Adrenal gland (tissue), 9 donors: ENCODE measurements at regions not wholly inside any gene's neighbourhood (a gene's known extent, or its start where the extent isn't known, plus 50 kb on each side); places are given as distances from the start of the nearest gene placed in this dataset.

Experiments used
- DNase-seq, 7 donors: peaks; one replicate each; pipeline ENCODE4 v3.0.0-alpha.2; 2019 to 2020
- H3K27ac ChIP-seq, 5 donors: fragments of 200-600 bp; sonication (generic) in 4 of 5; 1 replicate in 3 of 5; 2 replicates in 2 of 5; pipeline versions ENCODE4 v1.5.1 to v1.8.0; 2016 to 2020; ENCODE audit warnings: mild to moderate bottlenecking in 1 of 5
- H3K27me3 ChIP-seq: fragments of 200-600 bp; 2 replicates; pipeline ENCODE4 v1.8.0; 2021
- H3K36me3 ChIP-seq, 2 donors: fragments of 200-600 bp; replicated peaks in 1 of 2; 1 replicate in 1 of 2; 2 replicates in 1 of 2; pipeline versions ENCODE4 v1.5.1 to v1.8.0; 2018 to 2022
- H3K4me1 ChIP-seq, 2 donors: fragments of 200-600 bp; replicated peaks in 1 of 2; 1 replicate in 1 of 2; 2 replicates in 1 of 2; pipeline versions ENCODE4 v1.5.1 to v1.8.0; 2018 to 2021
- H3K4me3 ChIP-seq, 4 donors: fragments of 200-600 bp; sonication (generic) in 3 of 4; one replicate each; pipeline ENCODE4 v1.5.1; 2016 to 2018
- H3K9me3 ChIP-seq, 3 donors: fragments of 200-600 bp; sonication (generic) in 1 of 3; replicated peaks in 1 of 3; 1 replicate in 2 of 3; 2 replicates in 1 of 3; pipeline versions ENCODE4 v1.5.1 to v1.8.0; 2016 to 2021
- POLR2A ChIP-seq, 2 donors: fragments of 450-650 bp; IDR thresholded peaks; one replicate each; pipeline ENCODE4 v1.6.1; 2017; ENCODE audit warnings: antibody characterized with exemption in 2 of 2, mild to moderate bottlenecking in 2 of 2, moderate library complexity in 1 of 2
- WGBS, 4 donors: extraction: QIAGEN DNeasy Blood & Tissue Kit in 2 of 4; methylation state at CpG; one replicate each; pipeline versions ENCODE4 v1.1.5 to v1.1.7; 2013 to 2017; 5-methylcytosine and 5-hydroxymethylcytosine counted together
- intact Hi-C, 2 donors: fragments of 100-400 bp; cut with DNase I; formaldehyde crosslinking; loops; one replicate each; pipeline versions ENCODE4 v1.14.1 to v1.15.0; 2022 to 2023
- TF ChIP-seq, protein P1 (sequence below), 6 experiments: fragments of 450-650 bp in 4 of 6; fragments of 200-600 bp in 2 of 6; sonication (generic) in 1 of 6; IDR thresholded peaks; 1 replicate in 5 of 6; 2 replicates in 1 of 6; pipeline versions ENCODE4 v1.5.1 to v1.8.0; 2016 to 2021; ENCODE audit warnings: antibody characterized with exemption in 6 of 6, mild to moderate bottlenecking in 2 of 6, moderate library complexity in 1 of 6
- donor health status: healthy with polysubstance abuse.
- donor health status: Bipolar disorder and iron deficiency.
- donor health status: DM: yes; HTN: yes; CAD: no.
- donor health status: DM: no; HTN: no; CAD: no.
- donor health status: DM: no; HTN: no; CAD: no.

DNA sequence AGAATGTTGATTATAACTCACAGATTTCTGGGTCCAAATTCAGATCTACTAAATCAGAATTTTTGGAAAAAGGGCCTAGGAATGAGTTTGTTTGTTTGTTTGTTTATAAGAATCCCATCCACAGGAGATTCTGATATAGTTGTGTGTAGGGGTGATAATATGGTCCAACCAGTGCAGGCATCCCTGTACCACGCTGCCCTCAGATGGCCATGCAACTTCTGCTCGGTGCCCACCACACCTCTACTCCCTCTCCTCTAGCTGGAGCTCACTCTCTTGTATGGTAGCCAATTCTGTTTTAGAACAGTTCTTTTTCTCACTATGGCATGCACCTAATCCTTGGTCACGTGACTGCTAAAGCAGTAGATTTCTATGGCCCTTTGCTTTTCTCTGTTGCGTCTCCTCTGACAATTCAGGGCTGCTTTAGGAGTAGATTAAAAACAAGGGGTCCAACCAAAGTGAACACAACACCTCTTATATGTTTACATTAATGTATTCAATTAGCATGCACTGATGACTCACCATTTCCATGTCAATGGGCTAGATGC is 103.3 kb upstream of the KCNA4 start:
- H3K27ac ChIP-seq: no peak overlapping the region
- no peaks in the 10 kb centered on the region for H3K36me3 ChIP-seq
- intact Hi-C loops: no loop called here
- H3K27me3 ChIP-seq: no peaks in the 10 kb centered on the region
- WGBS, 4 donors: 87 to 95% (median 91%) methylated on average over 4 of the region's 4 CpGs
- no peaks in the 10 kb centered on the region for H3K4me1 ChIP-seq
- H3K9me3 ChIP-seq: no peaks in the 10 kb centered on the region
- no peak overlapping the region for H3K4me3 ChIP-seq
- DNase-seq: no peak
- TF ChIP-seq, protein P1, sequence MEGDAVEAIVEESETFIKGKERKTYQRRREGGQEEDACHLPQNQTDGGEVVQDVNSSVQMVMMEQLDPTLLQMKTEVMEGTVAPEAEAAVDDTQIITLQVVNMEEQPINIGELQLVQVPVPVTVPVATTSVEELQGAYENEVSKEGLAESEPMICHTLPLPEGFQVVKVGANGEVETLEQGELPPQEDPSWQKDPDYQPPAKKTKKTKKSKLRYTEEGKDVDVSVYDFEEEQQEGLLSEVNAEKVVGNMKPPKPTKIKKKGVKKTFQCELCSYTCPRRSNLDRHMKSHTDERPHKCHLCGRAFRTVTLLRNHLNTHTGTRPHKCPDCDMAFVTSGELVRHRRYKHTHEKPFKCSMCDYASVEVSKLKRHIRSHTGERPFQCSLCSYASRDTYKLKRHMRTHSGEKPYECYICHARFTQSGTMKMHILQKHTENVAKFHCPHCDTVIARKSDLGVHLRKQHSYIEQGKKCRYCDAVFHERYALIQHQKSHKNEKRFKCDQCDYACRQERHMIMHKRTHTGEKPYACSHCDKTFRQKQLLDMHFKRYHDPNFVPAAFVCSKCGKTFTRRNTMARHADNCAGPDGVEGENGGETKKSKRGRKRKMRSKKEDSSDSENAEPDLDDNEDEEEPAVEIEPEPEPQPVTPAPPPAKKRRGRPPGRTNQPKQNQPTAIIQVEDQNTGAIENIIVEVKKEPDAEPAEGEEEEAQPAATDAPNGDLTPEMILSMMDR (IDR thresholded peaks at IDR 0.05): no peak
- TF ChIP-seq POLR2A (IDR thresholded peaks at IDR 0.05): no peak

DNA sequence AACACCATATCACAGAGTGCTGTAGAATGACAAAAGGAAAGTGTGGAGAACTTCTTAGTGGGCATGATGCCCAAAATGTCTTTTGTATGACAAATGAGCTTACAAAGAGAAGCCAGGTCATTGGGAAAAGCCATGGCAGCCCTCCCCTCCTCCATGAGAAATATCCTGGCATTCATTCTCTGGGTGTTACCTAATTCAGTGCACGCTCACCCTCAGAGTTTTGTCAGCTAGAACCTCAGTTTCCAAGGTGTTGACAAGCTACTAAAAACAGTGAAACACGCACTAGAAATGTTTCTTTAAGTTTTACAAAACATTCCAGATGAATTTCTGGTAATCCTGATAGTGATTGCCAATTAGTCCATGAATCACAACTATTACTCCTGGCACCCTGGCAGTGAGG is 105.4 kb upstream of the FSHB start:
- intact Hi-C loops: no loop called here
- 63 to 70% (median 70%) methylated on average over 2 of the region's 2 CpGs for WGBS, 4 donors
- Histone ChIP-seq H3K36me3 (no peaks in the 10 kb centered on the region), H3K4me3 (no peak overlapping the region), H3K27me3 (no peaks in the 10 kb centered on the region), H3K4me1 (no peaks in the 10 kb centered on the region), H3K9me3 (no peaks in the 10 kb centered on the region), H3K27ac (no peak overlapping the region)
- peak in 1 of 7 donors; percentile 34 for DNase-seq
- TF ChIP-seq POLR2A (IDR thresholded peaks at IDR 0.05): no peak

DNA sequence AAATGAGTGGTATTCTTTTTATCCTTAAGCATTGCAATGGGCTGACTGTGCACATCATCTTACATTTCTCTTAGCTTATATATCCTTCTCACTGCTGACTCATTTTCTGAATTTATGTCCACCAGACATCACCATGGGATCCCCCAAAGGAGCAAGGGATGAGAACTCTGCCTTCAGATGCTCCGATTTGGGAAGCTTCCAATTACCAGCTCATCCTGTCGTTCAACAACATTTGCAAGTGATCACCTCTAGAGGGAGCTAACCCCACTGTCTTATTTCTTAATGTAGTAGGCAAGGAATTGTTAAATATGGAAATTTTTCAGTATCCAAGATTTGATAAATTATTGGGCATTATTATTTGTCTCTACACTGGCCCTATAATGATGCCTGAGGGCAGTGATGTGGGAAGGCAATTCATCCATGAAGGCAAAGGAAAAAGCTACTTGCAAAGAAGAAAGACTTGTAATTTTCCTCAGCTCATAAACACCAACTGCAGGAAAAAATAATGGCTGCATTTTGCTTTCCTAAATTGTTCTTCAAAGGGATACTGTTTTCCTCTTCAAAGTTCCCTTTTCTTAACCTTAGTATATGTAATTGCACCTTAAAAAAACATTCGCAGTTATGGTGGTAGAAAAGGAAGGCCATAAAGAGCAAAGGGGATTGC is 102.4 kb upstream of the FSHB start:
- peak in 5 of 7 donors; percentile 32 to 57 (median 48) for DNase-seq
- no peaks in the 10 kb centered on the region for H3K36me3 ChIP-seq
- H3K4me3 ChIP-seq: no peak overlapping the region
- H3K9me3 ChIP-seq: no peaks in the 10 kb centered on the region
- WGBS, 4 donors: 33 to 43% (median 36%) methylated on average over 3 of the region's 3 CpGs
- no peak for TF ChIP-seq POLR2A (IDR thresholded peaks at IDR 0.05)
- TF ChIP-seq, protein P1 (IDR thresholded peaks at IDR 0.05): peak; percentile 50 to 77 (median 60)
- intact Hi-C loops: no loop called here
- H3K27me3 ChIP-seq: no peaks in the 10 kb centered on the region
- H3K4me1 ChIP-seq: no peaks in the 10 kb centered on the region
- H3K27ac ChIP-seq: no peak overlapping the region

DNA sequence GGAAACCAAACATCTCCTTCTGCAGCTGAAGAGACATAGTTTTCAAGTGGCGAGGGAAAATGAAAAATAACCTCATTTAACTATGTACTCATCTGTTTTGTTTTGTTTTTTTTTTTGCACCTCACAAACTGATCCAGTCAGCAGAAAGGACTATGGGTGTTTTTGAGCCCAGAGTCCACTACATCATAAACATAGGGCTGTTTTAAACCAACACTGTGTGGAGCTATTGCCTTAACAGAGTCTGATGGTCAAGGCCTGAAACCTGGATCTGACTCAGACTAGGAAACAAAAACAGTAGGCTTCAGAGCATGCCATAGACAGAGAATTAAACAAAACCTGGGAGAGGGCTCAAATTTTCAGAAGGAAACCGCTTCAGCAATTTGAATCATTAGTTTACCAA is 99.3 kb upstream of the FSHB start:
- intact Hi-C loops: loop anchor here (10.0 kb wide), 2 partner anchors 183 to 697 kb away; no protein-coding TSS in a partner anchor
- H3K4me1 ChIP-seq: no peaks in the 10 kb centered on the region
- H3K36me3 ChIP-seq: no peaks in the 10 kb centered on the region
- H3K27ac ChIP-seq: no peak overlapping the region
- 56 to 74% (median 69%) methylated on average over 2 of the region's 2 CpGs for WGBS, 4 donors
- no peaks in the 10 kb centered on the region for H3K27me3 ChIP-seq
- TF ChIP-seq, protein P1 (IDR thresholded peaks at IDR 0.05): peak in 4 of 6 experiments; percentile 12 to 48 (median 34)
- TF ChIP-seq POLR2A (IDR thresholded peaks at IDR 0.05): no peak
- H3K4me3 ChIP-seq: no peak overlapping the region
- DNase-seq: peak in 3 of 7 donors; percentile 16 to 29 (median 22)
- H3K9me3 ChIP-seq: no peaks in the 10 kb centered on the region
